Peyer's patch (tissue), 4 donors: ENCODE measurements at regions not wholly inside any gene's neighbourhood (a gene's known extent, or its start where the extent isn't known, plus 50 kb on each side); places are given as distances from the start of the nearest gene placed in this dataset.

Experiments
- POLR2A ChIP-seq, 2 donors: fragments of 450-650 bp; IDR thresholded peaks; one replicate each; pipeline ENCODE4 v1.5.1; 2017; ENCODE audit warnings: antibody characterized with exemption in 2 of 2, mild to moderate bottlenecking in 2 of 2, moderate library complexity in 2 of 2
- TF ChIP-seq, protein P1 (sequence below), 6 experiments: fragments of 450-650 bp in 4 of 6; fragments of 200-600 bp in 2 of 6; sonication (generic) in 1 of 6; IDR thresholded peaks; one replicate each; pipeline ENCODE4 v1.5.1; 2017 to 2019; ENCODE audit warnings: antibody characterized with exemption in 6 of 6, mild to moderate bottlenecking in 3 of 6, moderate library complexity in 1 of 6

GRCh38 chr10:106301146-106301545, 863.4 kb downstream of the SORCS1 start:
- TF ChIP-seq, protein P1, sequence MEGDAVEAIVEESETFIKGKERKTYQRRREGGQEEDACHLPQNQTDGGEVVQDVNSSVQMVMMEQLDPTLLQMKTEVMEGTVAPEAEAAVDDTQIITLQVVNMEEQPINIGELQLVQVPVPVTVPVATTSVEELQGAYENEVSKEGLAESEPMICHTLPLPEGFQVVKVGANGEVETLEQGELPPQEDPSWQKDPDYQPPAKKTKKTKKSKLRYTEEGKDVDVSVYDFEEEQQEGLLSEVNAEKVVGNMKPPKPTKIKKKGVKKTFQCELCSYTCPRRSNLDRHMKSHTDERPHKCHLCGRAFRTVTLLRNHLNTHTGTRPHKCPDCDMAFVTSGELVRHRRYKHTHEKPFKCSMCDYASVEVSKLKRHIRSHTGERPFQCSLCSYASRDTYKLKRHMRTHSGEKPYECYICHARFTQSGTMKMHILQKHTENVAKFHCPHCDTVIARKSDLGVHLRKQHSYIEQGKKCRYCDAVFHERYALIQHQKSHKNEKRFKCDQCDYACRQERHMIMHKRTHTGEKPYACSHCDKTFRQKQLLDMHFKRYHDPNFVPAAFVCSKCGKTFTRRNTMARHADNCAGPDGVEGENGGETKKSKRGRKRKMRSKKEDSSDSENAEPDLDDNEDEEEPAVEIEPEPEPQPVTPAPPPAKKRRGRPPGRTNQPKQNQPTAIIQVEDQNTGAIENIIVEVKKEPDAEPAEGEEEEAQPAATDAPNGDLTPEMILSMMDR (IDR thresholded peaks at IDR 0.05), result no peak
- no peak for TF ChIP-seq POLR2A (IDR thresholded peaks at IDR 0.05)
